ENCODE measurements at regions not wholly inside any gene's neighbourhood (a gene's known extent, or its start where the extent isn't known, plus 50 kb on each side); places are given as distances from the start of the nearest gene placed in this dataset.

DNA sequence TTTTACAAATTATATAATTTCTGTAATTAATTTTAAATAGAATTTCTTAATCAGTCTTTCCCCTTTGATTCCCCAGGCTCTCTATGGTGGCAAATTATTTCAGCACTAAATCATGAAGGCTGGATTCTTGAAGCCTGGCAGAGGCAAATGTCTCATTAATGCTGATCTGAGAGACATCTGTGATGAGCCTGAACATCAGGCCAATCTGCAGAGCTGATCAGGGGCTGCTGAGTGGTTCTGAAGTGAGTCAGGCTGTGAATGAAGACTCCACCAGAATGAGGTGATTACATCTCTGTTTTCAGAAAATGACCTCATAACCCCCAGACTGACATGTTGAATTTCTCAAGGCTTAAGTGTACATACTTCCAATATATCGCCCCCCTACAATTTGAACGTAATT, 124.2 kb upstream of the MIS18BP1 start:
- TF ChIP-seq EZH2 (optimal IDR thresholded peaks at IDR 0.05; ENCODE audit: low read depth, low read length): no peak
- TF ChIP-seq, protein P1, sequence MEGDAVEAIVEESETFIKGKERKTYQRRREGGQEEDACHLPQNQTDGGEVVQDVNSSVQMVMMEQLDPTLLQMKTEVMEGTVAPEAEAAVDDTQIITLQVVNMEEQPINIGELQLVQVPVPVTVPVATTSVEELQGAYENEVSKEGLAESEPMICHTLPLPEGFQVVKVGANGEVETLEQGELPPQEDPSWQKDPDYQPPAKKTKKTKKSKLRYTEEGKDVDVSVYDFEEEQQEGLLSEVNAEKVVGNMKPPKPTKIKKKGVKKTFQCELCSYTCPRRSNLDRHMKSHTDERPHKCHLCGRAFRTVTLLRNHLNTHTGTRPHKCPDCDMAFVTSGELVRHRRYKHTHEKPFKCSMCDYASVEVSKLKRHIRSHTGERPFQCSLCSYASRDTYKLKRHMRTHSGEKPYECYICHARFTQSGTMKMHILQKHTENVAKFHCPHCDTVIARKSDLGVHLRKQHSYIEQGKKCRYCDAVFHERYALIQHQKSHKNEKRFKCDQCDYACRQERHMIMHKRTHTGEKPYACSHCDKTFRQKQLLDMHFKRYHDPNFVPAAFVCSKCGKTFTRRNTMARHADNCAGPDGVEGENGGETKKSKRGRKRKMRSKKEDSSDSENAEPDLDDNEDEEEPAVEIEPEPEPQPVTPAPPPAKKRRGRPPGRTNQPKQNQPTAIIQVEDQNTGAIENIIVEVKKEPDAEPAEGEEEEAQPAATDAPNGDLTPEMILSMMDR (IDR thresholded peaks at IDR 0.05; ENCODE audit: low read length): no peak

Data from MM.1S (cell line).